CD4-positive, alpha-beta T cell treated with Interleukin-21 for 1 hour (primary cell): ENCODE measurements at regions not wholly inside any gene's neighbourhood (a gene's known extent, or its start where the extent isn't known, plus 50 kb on each side); places are given as distances from the start of the nearest gene placed in this dataset.

Source experiments
- DNase-seq: peaks from one replicate; pipeline ENCODE4 v3.0.0-alpha.2; 2020

DNA sequence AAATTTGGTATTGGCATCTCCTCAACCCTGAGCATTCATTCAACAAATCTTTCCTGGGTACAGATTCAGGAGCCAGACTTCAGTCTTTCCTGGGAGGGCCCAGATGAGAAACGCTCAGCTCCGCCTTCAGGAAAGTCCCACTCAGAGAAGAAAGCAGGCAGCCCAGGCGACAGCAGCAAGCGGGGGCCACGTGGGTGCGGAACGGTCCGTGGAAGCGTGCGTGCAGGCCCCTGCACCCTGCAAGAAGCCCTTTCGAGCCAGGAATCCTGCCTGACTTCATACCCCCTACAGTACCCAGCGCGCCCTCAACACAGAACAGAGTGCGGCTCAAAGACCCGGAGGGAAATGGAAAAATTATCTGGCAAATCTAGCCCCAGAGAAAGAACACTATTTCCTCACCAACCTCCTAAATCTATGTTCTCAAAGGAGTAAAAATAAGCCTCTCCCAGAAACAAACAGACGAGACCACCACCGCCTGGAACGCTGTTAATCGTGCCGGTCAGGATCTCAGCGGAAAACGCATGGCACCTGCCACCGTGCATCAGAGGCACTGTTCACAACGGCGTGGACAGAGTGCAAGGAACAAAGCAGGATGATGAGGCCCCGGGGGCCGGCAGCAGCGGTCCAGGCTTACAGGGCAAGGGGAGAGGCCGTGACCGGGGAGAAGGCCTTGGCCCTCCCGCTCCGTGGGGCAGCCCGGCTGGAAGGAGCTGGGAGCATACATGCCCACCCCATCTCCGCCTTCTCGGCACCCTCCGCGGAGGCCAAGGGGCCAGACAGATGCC lies 318.3 kb downstream of the EIPR1 start:
- no peak for DNase-seq

DNA sequence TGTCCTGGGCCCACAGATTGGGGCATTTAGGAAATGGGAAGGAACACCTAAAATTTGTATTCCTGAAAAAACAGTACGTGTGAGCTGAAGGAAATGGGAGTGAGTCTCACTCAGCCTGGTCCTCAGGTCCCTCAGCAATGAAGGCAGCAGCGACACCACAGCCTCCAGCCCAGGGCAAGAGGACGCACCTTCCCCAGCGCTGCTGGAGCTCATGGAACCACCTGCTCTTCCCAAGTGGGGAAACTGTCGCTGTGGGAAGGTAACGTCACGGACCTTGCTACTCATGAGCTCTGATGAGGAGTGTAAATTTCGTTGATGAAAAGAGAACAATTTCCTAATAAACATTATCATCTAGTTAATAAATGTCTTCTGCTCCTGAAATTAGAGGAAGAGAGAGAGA lies 323.6 kb downstream of the EIPR1 start:
- no peak for DNase-seq

DNA sequence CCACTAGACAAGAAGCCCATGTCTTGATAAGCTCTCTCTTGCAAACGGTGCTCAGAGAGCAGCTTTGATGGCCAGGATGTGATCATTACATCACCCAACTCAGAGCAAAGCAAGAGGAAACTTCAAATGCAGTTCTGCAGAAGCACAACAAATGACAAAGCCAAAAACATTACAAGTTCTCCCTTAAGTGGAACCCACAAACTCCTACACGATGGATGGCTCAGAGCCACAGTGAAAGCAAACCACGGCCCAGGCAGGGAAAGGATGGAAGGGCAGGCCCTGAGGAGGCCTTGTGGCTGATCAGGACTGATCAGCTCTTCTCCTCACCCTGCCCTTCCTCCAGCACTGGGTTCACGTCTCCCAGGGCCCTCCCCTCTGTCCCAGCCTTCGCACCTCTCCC lies 326.4 kb downstream of the EIPR1 start:
- DNase-seq, result no peak

DNA sequence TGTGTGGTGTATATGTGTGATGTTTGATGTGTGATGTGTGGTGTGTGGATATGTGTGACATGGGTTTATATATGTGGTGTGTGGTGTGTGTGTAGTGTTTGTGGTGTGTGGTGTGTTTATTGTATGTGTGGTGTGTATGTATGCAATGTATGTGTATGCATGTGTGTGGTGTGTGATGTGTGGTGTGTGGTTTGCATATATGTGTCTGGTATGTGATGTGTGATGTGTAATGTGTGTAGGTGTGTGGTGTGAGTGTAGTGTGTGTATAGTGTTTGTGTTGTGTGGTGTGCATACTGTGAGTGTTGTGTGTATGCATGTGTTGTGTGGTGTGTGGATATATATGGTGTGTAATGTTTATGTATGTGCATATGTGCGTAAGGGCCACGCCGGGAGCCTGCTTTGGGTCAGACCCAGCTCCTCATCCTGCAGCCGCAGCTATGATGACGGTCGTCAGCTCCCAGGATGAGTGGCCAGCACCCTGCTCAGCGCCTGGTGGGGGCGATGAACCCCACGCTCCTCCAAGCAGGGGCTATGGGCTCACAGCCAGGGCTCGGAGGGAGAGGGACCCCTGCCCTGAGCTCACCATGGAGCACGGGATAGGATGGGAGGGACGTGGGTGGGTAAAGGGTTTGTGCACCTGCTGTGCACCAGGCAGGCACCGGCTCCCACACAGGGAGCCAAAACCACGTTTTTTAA lies 331.3 kb downstream of the EIPR1 start:
- no peak for DNase-seq

DNA sequence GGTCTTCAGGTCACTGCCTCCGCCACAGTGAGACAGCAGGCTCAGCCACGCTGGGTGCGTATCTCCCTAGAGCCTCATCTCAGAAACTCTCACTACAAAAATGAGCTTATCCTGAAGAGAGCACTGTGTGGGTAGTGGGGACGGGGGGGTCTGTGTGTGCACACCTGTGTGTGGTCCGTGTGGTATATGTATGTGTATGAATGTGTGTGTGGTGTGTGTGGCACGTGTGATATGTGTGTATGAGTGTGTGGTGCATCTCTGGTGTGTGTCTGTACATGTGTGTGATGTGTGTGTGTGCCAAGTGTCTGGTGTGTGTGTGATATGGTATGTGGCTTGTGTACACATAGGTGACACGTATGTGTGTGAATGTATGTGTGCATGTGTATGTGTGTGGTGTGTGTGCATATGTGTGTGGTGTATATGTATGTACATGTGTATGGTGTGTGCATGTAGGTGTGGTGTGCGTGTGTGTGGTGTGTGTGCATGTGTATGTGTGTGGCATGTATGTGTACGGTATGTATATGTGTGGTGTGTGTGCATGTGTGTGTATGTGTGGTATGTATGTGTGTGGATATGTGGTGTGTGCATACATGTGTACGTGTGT lies 332.2 kb downstream of the EIPR1 start:
- DNase-seq, result no peak

DNA sequence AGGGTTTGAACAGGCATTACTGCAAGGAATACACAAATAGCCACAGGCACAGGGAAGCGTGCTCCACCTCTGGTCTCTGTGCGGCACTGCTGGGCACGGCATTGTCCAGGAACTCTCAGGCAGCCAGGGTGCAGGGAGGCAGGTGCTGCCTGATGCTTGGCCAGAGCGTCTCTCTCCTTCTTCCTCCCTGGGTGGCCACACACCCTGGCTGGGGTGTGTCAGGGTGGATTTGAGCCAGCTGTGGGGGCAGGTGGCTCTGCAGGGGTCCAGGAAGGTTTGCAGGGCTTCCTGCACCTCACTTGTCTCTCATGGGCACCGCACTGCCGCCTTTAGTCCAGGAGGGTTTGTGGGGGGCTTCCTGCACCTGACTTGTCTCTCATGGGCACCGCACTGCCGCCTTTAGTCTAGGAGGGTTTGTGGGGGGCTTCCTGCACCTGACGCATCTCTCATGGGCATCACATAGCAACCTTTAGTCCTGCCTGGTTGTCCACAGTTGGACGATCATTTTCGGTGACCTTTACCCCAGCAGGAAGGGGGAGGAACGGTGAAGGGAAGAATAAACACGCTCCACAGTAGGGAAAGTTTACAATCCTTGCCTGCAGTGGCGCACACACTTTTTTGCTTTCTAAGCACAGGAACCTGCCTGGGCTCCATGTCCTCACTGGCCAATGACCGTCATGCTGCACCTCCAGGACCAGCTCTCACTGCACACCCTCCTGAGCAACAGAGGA lies 332.9 kb downstream of the EIPR1 start:
- no peak for DNase-seq

DNA sequence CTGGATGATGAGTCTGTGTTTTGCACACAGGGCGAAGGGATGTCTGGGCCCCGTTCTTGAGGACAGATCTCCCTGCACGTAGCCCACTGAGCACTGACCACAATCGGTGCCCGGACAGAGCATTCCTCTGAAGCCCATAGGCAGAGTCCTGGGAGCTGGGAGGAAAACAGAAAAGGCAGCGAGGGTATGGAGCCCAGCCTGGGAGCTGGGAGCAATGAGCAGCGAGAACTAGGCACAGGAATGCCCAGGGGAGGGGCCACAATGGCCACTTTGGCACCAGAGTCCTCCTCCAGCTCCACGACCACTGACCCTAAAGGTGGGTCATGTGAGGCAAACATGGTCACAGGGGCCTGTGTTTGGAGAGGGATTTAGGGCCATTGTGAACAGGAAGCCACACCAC lies 333.9 kb downstream of the EIPR1 start:
- no peak for DNase-seq

DNA sequence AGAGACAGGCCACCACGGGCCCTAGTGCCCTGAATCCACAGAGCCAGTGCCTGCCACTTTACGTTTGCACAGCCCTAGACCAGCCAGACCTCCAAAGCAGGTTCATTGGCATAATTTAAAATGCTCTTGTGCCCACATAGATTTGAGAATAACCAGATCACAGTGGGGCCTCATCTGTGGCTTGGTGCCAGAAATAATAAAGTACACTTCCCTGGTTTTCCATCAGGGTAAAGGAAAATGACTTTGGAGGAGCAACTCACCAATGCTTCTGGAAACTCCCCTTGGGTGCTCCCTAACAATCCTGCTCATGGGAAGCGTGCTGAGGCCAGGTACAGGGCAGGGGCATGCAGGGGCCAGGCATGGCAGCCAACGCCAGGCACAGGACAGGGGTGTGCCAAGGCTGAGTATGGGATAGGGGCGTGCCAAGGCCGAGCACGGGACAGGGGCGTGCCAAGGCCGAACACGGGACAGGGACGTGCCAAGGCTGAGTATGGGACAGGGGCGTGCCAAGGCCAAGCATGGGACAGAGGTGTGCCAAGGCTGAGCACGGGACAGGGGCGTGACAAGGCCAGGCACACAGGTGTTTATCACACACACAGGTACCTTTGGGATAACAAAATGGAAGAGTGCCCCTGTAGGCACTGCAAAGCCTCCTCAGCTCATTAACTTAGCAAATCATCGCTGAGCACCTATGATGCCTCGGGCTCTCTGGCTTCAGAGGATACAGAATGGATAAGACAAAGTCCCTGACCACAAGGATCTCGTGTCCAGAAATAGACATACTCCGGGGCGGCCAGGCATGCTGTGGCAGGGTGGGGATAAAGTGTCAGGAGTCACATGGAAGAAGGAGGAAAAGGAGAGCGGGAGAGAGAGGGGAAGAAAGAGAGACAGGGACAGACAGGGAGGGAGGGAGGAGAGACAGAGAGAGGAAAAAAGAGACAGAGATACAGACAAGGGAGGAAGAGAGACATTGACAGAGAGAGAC lies 334.7 kb downstream of the EIPR1 start:
- no peak for DNase-seq

DNA sequence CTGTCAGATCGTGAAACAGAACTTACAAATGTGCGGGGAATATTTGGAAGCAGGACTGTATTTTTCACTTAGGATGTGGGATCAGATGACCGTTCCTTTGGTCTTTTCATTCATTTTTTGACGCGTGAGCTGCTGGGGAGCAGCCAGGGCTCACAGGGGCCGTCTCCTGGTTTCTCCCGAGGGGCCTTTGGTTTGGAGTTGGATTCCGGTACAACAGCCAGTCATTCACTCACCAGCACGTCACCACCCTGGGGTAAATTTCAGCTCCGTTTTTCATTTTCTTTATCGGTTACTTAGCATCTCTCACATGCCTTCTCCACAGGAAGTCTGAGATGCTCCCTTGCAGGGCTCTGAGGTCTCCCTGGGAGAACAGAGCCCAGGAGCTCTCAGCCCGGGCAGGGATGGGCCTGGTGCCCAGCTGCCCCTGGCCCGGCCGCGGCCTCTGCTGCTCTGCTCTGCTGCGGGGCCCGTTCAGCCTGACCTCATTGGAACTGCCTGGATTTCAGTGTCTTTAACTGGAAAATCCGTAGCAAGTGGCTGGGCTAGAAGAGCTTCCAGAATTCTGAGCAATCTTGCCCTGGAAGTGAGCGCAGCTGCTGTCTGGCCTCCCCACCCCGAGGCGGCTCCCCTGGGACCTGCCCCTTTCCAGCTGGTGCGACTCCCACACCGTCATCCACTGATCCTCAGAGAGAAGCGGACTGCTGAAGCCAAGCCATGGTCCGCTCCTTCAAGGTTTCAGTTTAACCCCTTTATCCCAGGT lies 335.6 kb downstream of the EIPR1 start:
- DNase-seq, result no peak

DNA sequence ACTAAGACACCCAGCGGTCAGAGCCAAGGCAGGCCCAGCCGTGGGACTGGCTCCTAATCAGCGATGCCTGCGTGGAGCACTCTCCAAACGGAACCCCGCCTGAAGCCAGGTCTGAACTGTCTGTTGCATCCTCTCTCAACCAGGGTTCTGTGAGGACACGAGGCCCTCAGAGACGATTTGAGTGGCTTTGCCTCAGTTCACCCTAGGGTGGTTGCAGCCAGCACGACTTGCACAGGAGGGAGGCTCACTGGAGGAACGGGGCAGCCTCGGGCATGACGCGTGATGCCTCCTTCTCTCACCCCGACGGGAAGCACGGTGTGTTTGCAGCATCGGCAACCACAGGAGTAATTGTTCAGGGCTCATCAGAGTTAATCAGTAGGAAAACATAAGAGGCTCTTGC lies 336.4 kb downstream of the EIPR1 start:
- no peak for DNase-seq

DNA sequence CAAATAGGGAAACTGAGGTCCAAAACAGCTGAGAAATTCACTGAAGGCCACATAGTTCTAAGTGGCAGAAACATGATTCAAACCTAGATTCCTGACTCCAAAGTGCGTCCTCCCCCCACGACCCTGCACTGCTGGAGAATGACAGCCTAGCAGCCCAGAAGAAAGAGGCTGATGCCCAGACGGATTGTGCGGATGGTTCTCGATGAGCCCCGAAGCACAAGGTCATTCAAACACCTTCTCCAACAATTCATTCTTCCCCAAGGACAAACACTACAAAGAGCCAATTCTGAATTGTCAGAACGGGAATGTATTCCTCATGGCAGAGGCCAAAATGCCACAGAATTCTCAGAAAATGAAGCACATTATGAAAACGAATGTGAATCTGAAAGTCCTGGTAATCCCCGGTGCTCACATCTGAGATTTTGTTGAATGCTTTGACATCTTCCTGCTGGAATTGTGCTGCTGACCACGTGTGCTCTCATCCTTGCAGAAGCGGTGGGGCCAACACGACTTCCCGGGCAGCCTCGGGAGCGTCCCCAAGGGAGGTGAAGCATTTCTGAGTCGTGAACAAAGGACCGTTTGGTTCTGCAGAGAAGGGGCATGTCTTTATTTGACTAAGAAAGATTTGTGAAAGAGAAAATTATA lies 337.0 kb downstream of the EIPR1 start:
- DNase-seq, result no peak

DNA sequence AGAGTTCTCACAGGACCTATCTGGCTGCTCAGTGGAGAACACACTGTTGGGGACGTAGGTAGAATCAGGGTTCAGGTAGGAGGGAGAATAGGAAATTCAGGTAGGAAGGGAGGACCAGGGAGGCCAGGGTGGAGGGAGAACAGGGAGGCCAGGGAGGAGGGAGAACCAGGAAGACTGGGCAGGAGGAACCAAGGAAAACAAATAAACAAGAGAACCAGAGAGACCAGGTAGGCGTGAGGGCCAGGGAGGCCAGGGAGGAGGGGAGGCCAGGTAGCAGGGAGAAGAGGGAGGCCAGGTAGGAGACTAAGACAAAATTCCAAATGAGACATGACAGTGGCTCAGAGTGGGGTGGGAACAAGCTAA lies 337.6 kb downstream of the EIPR1 start:
- DNase-seq, result no peak

DNA sequence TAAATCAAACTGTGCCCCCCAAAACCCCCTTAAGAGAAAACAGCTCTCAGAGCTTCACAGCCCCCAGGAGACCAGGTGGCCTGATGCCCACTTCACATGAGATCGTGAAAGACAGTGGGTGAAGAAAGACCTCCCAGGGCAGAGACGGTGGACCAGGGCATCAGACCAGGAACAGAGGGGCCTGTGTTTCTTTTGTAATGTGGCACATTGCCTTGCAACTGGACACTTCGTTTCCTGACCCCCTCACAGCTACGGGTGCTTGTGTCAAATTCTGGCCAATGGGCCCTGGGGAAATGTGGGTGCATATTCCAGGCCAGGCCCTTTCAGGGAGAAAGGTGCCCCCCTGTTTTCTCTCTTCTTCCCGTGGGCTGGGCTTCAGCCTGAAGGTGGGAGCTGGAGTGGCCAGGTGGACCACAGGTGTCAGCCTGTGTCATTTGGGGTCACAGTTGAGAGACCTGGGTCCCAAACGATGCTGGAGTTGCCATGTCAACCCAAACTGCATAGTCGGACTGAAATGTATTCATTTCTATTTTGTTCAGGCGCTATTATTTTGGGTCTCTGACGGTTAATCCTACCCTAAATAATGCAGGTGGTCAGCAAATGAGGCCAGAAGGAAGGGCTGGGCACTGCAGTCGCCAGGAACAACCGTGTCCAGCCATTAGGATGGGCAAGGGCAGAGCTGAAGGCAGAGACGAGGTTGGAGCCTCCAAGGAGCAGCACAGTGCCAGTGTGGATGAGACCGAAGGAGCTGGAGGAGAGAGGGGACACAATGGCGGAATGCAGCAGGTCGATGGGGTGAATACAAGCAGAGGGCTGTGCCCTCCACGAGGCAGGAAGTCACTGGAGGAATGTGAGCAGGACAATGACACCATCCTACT lies 338.2 kb downstream of the EIPR1 start:
- no peak for DNase-seq

DNA sequence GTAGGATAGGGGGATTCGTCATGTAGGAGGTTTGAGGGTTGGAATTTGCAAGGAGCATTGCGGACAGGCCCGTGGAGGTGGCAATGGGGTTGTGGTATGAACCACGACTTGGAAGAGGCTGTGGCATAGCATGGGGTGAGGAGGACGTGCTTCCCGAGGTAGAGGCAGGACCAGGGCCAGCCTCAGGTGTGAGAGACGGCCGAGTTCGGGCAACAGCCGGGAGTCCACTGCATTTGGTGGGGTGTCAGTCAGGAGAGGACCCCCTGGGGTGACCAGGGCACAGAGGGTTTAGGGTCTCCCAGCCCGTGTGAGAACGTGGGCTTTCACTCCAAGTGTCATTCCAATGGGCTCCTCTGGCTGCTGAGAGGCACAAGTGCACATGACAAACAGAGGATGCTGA lies 339.0 kb downstream of the EIPR1 start:
- DNase-seq, result no peak

DNA sequence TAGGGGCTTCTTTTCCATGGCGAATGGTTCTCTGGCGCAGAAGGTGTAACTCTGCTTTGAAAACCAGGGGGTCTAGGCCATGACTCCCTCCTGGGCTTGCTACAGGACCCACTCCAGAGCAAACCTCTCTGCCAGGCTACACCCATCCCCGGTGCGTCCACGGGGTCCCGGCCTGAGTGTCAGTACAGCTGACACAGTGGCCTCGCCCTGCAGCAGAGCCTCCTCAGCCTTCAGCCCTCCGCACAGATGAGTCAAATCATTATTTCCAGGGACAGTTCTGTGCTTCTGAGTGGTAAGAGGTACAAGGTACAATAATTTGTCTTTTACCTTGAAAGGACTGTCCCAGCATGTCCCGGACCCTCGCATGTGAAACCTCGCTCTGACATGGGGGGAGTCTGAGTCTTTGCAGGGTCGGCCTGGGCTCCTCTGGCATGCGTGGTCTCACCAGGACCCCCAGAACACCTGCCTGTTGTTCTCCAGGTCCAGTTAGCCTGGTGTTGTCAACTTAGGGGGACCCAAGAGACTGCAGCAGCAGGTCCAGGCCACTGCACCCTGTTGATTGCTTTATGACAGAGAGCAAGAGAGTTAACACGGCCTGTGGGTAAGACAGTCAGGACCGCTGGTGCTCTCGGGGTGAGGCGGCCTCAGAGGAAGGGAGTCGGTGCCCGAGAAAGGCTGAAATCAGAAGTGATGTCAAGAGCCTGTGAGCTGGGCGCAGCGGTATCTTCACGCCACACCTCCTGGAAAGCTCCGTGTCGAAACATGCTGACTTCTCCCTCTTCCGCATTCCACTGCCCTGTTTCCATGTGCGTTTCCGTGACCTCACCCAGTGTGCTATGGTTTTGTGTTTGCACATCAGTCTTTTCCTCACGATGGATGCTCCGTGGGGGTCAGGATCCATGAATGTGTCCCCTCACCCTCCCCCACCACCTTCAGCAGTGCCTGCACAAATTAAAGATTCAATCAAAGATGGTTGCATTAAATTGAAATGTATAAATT lies 340.1 kb downstream of the EIPR1 start:
- no peak for DNase-seq

DNA sequence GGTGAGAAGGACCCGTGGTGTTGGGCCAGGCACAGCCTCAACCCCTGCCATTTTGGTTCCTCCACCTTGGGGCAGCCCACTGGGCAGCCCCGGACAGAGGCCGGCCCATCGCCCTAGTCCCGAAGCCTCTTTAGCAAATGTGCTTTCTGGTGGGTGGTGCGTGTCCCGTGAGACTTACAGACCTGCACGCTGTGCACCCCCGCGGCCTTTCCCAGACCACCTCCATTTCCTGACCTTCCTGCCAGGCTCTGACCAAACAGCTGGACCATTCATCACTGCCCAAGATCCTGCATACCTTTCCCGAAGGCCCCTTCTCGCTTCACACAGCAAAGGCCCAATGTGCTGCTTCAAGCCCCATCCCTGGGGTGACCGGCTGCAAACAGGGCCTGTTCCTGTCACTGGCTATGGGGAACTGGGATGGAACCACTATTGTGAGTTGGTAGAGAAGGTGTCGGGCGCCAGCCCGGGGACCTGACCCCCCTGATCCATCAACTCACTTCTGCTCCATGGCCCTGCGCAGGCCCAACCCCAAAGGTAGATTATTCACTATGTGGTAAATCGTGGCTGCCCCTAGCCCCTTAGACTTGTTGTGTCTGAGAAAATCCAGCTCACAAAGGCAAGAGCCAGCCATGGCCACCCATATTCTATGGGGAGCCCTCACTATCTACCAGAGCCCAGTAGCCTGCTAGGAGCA lies 341.0 kb downstream of the EIPR1 start:
- no peak for DNase-seq

DNA sequence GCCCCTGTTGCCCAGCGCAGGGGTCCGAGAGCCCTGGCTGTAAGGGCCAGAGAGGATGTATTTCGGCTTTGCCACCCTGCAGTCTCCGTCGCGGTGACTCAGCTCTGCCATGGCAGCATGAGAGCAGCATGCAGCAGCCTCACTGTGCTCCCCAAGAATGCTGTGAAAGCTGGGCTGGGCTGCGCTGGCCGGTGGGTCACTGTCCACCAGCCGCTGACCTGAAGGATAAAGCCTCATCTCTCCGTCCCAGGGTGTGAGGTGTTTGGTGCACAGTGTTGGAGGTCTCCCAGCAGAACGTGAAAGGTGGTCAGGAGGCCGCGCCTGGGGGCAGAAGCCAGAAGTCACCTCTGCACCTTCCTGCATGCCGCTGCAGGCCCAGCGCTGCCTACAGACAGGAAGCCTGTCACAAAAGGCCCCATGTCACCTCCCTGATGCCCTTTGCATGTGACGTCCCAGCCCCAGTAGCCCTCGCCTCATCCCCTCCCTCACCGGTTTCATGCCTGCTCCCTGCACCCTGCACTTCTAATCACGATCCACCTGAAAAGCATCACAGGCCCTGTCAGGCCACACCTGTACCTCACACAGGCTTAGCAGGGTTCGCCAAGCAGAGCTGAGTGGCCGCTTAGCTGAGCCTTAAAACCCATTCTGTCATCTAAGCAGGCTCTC lies 342.1 kb downstream of the EIPR1 start:
- no peak for DNase-seq

DNA sequence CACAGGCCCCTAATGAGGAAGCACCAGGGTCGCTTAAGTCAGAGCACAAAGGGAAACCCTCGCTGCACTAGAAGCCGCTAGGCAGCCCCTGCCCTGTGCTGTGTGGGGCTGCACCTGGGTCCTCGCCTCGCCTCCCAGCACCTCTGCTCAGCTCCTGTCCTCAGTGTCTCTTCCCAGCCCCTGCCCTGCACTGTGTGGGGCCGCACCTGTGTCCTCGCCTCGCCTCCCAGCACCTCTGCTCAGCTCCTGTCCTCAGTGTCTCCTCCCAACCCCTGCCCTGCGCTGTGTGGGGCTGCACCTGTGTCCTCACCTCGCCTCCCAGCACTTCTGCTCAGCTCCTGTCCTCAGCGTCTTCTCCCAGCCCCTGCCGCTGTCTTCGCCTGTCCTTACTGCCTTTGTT lies 342.8 kb downstream of the EIPR1 start:
- no peak for DNase-seq
